ENCODE measurements at regions not wholly inside any gene's neighbourhood (a gene's known extent, or its start where the extent isn't known, plus 50 kb on each side); places are given as distances from the start of the nearest gene placed in this dataset.
"Not testable (repeated sequence)": the region's sequence is repeated elsewhere in the genome, so short reads cannot be mapped to it uniquely, and the experiment has no call there.

DNA sequence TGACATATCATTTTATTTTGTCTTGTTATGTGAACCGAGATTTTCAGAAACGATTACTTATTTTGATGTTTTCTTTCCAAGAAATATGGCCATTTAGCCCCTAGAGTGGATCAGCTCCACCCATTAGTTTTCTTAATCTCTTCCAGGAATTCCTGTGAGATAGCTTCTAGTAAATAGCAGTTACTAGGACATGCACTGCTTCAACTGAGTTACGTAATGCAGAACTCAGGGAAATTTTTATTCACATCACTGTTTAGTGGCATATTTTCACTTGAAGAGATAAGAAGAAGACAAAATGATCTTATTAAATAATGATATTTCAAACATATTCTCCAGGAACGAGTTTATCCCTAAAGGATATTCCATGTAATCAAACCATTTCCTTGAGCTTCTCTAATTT, 573.5 kb upstream of the CNTNAP5 start:
- no peaks in the 10 kb centered on the region for H3K36me3 Mint-ChIP-seq (ENCODE audit: unreplicated experiment)
- H3K4me3 Mint-ChIP-seq (ENCODE audit: unreplicated experiment) = no peak overlapping the region
- H3K4me1 Mint-ChIP-seq (ENCODE audit: low read depth, unreplicated experiment) = no peaks in the 10 kb centered on the region
- no peak for DNase-seq
- no peaks in the 10 kb centered on the region for H3K9me3 Mint-ChIP-seq (ENCODE audit: unreplicated experiment)
- H3K27ac Mint-ChIP-seq (ENCODE audit: unreplicated experiment) = no peak overlapping the region
- H3K27me3 Mint-ChIP-seq (ENCODE audit: unreplicated experiment) = no peaks in the 10 kb centered on the region
- TF ChIP-seq, protein P1, sequence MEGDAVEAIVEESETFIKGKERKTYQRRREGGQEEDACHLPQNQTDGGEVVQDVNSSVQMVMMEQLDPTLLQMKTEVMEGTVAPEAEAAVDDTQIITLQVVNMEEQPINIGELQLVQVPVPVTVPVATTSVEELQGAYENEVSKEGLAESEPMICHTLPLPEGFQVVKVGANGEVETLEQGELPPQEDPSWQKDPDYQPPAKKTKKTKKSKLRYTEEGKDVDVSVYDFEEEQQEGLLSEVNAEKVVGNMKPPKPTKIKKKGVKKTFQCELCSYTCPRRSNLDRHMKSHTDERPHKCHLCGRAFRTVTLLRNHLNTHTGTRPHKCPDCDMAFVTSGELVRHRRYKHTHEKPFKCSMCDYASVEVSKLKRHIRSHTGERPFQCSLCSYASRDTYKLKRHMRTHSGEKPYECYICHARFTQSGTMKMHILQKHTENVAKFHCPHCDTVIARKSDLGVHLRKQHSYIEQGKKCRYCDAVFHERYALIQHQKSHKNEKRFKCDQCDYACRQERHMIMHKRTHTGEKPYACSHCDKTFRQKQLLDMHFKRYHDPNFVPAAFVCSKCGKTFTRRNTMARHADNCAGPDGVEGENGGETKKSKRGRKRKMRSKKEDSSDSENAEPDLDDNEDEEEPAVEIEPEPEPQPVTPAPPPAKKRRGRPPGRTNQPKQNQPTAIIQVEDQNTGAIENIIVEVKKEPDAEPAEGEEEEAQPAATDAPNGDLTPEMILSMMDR (IDR thresholded peaks at IDR 0.05; ENCODE audit: partially characterized antibody, unreplicated experiment) = no peak

DNA sequence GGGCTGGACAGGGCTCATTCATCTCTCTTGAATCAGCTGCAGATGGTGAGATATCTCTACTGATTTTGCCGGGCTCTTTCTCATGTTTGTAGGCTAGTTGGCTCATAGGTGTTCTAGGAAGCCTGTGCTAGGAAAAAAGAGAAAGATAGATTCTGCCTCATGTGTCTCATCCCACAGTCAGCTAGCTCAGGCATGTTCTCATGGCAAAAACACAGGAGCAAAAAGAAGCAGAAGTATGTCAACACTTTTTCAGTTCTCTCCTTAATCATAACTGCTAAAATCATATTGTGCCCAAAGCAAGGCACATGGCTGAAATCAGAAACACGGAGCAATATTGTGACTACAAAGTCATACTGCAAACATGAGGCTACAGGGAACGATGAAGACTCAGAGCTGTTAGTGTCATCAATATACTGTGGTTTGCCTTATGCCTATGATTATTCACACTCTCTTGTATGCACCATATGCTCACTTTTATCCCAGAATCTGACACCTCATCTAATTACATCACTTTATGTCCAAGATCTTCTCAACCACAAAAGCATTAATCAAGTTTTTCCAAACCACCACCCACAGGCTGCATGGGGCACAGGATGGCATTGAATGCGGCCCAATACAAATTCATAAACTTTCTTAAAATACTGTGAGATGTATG, 571.9 kb upstream of the CNTNAP5 start:
- no peaks in the 10 kb centered on the region for H3K27me3 Mint-ChIP-seq (ENCODE audit: unreplicated experiment)
- no peak for DNase-seq
- no peak overlapping the region for H3K4me3 Mint-ChIP-seq (ENCODE audit: unreplicated experiment)
- TF ChIP-seq, protein P1 (IDR thresholded peaks at IDR 0.05; ENCODE audit: partially characterized antibody, unreplicated experiment) = no peak
- H3K36me3 Mint-ChIP-seq (ENCODE audit: unreplicated experiment) = no peaks in the 10 kb centered on the region
- no peaks in the 10 kb centered on the region for H3K4me1 Mint-ChIP-seq (ENCODE audit: low read depth, unreplicated experiment)
- H3K27ac Mint-ChIP-seq (ENCODE audit: unreplicated experiment) = no peak overlapping the region
- H3K9me3 Mint-ChIP-seq (ENCODE audit: unreplicated experiment) = no peaks in the 10 kb centered on the region

DNA sequence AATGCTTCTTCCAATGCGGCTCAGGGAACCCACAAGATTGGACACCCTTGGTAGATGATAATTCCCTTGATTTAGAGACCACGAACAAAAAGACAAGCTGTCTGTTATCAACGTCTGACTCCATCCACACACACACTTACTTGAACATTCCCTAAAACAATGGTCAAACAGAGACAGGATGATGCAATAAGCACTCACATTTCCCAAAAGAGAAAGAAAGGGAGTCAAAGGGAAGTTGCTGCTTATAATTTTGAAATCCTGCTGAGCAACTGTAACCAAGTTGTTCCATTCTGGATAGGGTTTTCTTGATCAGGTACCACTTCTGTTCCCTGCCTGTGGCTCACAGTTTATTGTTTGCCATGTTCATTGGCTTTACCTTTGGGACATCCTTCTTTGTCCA, 571.3 kb upstream of the CNTNAP5 start:
- TF ChIP-seq, protein P1 (IDR thresholded peaks at IDR 0.05; ENCODE audit: partially characterized antibody, unreplicated experiment) = no peak
- no peaks in the 10 kb centered on the region for H3K36me3 Mint-ChIP-seq (ENCODE audit: unreplicated experiment)
- DNase-seq = no peak
- no peak overlapping the region for H3K27ac Mint-ChIP-seq (ENCODE audit: unreplicated experiment)
- H3K4me3 Mint-ChIP-seq (ENCODE audit: unreplicated experiment) = no peak overlapping the region
- H3K9me3 Mint-ChIP-seq (ENCODE audit: unreplicated experiment) = no peaks in the 10 kb centered on the region
- no peaks in the 10 kb centered on the region for H3K4me1 Mint-ChIP-seq (ENCODE audit: low read depth, unreplicated experiment)
- no peaks in the 10 kb centered on the region for H3K27me3 Mint-ChIP-seq (ENCODE audit: unreplicated experiment)

DNA sequence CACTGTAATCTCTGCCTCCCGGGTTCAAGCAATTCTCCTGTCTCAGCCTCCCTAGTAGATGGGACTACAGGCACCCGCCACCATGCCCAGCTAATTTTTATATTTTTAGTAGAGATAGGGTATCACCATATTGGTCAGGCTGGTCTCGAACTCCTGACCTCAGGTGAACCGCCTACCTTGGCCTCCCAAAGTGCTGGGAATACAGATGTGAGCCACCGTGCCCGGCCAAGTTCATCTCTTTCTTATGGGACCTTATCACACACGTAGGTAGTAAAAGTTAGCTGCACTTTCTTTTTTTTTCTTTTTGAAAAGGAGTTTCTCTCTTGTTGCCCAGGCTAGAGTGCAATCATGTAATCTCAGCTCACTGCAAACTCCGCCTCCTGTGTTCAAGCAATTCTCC, 569.9 kb upstream of the CNTNAP5 start:
- not testable (repeated sequence) for H3K27me3 Mint-ChIP-seq (ENCODE audit: unreplicated experiment)

DNA sequence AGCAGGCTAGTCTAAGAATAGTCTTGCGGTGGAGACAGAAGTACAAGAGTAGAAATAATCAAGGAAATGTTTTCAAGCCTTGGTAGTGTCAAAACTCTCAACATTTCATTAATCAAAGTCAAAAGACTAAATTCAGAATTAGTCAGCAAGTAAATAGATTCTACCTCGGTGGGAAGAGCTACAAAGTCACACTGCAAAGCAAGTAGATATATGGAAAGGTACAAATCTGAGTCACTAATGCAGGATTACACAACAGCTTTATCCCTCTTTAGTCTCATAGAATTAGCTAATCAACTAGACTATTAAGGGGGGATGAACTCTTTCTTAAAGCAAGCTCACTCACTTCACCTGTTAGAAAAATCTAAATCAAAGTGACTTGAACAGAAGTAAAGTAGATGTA, 568.7 kb upstream of the CNTNAP5 start:
- DNase-seq = no peak
- Mint-ChIP-seq H3K27me3 (ENCODE audit: unreplicated experiment) (no peaks in the 10 kb centered on the region), H3K36me3 (ENCODE audit: unreplicated experiment) (no peaks in the 10 kb centered on the region)

More for the DNA sequence above, 569.9 kb upstream of the CNTNAP5 start:
- not testable (repeated sequence) for H3K4me1 Mint-ChIP-seq (ENCODE audit: low read depth, unreplicated experiment); H3K36me3 Mint-ChIP-seq (ENCODE audit: unreplicated experiment); DNase-seq; H3K27ac Mint-ChIP-seq (ENCODE audit: unreplicated experiment); H3K4me3 Mint-ChIP-seq (ENCODE audit: unreplicated experiment); H3K9me3 Mint-ChIP-seq (ENCODE audit: unreplicated experiment)

More for the DNA sequence above, 568.7 kb upstream of the CNTNAP5 start:
- TF ChIP-seq, protein P1 (IDR thresholded peaks at IDR 0.05; ENCODE audit: partially characterized antibody, unreplicated experiment) = no peak
- Mint-ChIP-seq H3K9me3 (ENCODE audit: unreplicated experiment) (no peaks in the 10 kb centered on the region), H3K27ac (ENCODE audit: unreplicated experiment) (no peak overlapping the region), H3K4me3 (ENCODE audit: unreplicated experiment) (no peak overlapping the region), H3K4me1 (ENCODE audit: low read depth, unreplicated experiment) (no peaks in the 10 kb centered on the region)
